Hematopoietic multipotent progenitor cell treated with erythropoietin and hydrocortisone succinate and interleukin-3 and kit ligand, for 6 days (in vitro differentiated cells): ENCODE measurements at regions not wholly inside any gene's neighbourhood (a gene's known extent, or its start where the extent isn't known, plus 50 kb on each side); places are given as distances from the start of the nearest gene placed in this dataset.
A peak's percentile ranks its signal among the peaks of the same experiment; 100 is the strongest.
"Not testable (repeated sequence)": the region's sequence is repeated elsewhere in the genome, so short reads cannot be mapped to it uniquely, and the experiment has no call there.

ENCODE experiments used
- DNase-seq: peaks from one replicate; pipeline ENCODE4 v3.0.0-alpha.2; 2015

DNA sequence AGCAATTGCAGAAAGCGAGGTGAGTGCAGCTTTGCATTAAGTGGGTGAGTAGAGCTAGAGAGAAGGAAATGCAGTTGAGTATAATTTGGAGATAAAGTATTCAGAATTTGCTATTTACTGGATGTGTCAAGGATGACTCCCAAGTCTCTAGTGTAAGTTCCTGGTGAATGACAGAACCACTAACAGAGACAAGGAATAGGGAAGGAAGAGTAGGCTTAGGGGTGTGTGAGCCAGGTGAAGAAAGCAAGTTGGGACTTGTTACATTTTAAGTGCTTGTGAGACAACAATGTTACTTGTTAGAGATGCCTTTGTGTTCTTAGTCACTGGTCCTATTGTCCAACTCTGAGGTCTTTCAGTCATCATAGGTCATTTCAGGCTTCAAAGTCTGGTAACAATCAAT, 70.8 kb downstream of the TBC1D26 start:
- DNase-seq: not testable (repeated sequence)

DNA sequence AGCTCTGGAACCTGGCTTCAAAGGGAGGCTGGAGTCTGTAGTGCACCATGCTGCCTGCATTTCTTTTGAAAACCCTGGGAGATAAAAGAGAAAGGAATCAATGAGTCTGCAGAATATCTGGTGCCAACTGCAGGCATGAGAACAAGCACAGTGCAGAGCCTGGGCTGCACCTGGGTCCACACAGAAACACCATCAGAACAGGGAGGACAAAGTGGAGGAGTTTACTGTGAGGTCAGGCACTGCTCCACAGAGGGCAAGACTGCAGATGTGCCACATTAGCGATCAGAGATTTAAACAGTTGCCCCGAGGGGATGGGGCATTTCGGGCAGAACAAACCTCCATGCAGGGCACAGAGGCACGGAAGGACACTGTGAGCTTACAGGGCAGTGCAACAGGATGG, 74.7 kb downstream of the TBC1D26 start:
- not testable (repeated sequence) for DNase-seq

DNA sequence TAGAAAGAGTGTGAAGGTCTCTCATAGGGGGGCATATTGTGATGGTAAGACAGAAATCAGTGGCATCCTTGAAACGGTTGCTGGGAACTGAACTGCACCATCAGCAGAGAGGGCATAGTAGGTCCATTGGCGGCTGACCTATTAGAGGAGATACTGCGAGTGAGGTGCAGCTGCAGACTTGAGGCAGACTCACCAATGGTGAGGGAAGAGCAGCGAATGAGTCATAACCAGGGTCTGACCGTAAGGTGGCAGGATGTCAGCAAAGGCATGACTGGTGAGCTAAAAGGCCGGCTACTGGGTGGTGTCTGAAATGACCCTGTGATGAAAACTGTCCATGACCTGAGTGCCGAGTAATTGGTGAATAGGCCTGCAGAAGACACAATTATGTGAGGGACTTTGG, 81.3 kb downstream of the TBC1D26 start:
- DNase-seq: not testable (repeated sequence)

DNA sequence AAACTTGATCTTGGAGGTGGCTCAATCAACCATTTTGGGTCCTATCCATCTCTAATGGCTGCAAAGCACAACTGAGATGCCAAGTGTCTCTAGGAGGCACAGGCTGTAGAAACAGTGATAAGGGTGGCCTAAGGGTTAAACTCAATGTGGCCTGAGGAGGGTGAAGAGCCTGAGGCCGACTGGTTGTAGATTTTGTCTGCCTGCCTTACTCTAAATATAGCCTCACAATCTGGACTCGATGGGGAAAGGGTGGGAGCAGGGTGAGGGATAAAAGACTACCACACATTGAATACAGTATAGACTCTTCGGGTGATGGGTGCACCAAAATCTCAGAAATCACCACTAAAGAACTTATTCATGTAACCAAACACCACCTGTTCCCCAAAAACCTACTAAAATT, 81.9 kb downstream of the TBC1D26 start:
- not testable (repeated sequence) for DNase-seq

DNA sequence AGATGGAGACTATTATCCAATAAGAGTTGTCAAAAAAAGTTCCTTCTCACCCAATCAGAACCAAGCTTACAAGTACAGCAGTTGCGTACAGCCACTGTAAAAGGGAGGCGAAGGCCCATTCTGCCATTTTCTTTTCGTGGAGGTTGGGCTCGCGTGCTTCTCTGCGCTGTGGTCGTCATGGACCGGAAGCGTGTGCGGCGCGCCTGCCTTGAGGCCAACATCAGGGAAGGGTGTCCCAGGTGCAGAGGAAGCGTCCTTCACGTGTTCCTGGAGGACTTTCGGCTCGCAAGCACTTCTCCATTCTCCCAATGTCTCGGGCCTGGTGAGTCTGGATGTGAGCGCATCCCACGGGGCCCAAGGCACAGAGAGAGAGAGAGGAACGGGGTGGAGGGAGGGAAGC, 85.8 kb downstream of the TBC1D26 start:
- DNase-seq: not testable (repeated sequence)

DNA sequence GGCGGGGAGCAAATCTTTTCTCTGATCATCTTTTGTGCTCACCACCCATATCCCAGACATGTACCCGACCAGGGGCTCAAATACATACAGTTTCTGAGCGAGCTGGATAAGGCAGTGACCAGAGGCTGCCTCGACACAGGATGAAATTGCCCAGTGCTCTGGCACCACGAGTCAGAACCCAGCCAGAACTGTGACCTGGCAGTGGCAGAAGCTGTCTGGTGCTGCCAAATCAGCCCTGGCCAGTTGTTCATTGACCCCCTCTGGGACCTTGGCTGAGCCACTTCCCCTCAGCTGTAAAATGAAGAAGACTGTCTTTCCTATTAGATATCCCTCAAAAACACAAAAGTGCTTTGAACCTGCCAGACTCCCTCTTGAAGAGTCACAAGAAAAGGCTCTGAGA, 90.2 kb downstream of the TBC1D26 start:
- DNase-seq: not testable (repeated sequence)

DNA sequence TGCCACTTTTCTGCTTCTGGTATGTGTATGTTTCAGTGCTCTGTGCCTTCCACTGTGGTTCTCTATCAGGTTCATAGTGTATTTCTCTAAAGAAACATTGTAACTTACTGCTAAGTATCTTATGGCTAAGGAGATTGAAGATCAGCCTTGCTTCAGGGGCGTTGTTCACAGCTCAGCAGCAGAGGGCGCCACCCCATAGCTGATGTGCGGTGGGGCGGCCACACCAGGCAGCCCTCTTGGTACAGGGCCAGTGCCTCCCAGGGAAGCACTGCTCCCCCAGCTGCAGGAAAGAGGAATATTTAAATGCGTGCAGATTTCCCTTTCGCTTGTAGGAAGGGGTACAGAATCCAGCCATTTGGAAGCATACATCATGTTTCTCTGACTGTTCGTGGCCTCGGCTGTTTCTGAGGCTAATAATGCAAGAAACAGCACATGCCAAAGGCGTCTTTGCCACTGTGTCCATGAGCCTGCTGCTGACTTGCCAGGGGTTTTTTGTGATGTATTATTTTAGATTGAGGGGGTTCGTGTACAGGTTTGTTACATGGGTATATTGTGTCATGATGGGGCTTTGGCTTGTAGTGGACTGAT, 96.7 kb downstream of the TBC1D26 start:
- DNase-seq: peak; percentile 81

DNA sequence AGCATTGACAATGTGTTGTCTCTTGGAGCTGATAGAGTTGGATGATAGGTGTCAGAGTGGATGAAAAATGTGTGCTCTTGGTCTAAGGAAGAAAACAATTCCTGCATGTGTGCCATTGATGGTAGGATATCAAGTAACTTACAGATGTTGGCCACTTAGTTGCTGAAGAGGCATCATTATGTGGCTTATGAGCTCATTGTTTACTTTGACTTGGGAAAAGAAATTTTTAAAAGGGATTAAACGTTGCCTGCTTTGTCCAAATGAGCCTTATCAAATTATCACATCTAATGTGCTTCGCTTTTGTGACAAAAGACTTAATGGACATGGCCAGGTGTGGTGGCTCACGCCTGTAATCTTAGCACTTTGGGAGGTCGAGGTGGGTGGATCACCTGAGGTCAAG, 98.1 kb downstream of the TBC1D26 start:
- DNase-seq: not testable (repeated sequence)

DNA sequence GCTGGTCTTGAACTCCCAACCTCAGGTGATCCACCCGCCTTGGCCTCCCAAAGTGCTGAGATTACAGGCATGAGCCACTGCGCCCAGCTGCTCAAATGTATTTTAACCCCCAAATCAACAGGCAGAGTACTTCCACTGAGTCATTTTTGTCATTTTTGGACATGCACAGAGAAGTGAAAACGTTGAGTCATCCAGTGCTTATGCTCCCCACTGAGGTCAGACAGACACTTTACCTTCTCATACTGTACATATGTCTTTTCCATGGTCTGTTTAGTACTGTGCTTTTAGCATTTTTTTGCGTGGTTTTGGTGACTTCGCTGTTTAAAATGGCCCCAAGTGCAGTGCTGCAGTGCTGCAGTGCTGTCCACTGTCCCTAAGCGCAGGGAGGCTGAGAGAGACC, 99.1 kb downstream of the TBC1D26 start:
- DNase-seq: peak; percentile 10

DNA sequence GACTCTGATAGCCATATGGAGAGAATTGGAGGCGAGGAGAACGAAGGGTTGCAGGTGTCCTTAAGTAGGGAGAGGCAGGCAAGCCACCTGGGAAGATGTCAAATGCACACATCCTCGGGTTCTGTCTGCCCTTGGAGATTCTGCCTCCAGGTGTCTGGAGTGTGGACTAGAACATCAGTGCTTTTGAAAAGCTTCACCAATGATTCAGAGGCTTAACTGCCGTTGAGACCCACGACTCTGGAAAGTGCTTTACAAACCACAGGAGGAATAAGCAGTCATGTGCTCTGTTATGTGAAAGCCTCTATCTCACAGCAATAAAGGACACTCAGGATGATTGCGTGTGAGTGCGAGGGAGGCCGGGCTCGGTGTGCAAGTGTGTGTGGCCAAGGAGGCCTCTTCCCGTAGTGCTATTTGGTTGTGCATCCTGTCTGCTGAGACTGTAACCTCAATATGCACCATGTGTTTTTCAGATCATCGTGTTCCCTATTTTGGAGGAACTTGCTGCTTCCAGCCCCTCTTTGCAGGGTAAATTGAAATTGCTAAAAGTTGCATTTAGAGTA, 100.9 kb downstream of the TBC1D26 start:
- DNase-seq: peak; percentile 28

DNA sequence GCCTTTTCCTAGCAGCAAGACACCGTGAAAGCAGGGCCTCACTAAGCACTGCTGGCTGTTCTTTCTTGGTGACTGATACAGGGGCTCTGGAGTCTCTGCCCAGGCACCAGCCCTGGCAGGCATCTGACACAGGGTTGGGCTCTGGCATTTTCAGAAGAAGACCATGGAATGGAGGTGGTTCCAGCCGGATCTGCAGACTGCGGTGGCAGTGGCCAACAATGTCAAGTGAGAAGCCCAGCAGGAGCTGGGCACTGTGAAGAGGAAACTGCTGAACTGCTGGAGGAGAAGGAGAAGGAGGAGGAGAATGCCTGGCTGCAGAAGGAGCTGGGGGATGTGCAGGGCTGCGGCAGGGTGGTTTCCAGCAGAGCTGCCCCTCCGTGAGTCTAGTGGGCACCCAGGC, 101.8 kb downstream of the TBC1D26 start:
- not testable (repeated sequence) for DNase-seq

DNA sequence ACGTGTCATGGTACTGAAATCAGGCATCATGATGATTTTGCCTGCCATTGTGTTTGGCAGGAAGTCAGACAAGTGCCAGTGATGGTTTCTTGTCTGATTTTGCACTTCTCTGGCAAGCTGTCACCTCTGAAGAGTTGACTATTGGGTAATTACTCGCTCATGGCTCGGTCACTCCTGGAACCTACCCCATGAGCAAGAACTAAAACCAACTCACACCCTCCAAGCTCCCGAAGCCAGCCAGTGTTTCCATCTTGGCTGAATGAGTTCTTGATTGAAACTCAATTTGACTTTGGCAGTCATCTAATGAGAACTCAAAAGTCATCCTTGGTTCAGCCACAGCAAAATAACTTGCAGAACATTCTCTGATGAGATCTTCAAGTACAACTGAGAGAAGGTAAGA, 103.4 kb downstream of the TBC1D26 start:
- not testable (repeated sequence) for DNase-seq

DNA sequence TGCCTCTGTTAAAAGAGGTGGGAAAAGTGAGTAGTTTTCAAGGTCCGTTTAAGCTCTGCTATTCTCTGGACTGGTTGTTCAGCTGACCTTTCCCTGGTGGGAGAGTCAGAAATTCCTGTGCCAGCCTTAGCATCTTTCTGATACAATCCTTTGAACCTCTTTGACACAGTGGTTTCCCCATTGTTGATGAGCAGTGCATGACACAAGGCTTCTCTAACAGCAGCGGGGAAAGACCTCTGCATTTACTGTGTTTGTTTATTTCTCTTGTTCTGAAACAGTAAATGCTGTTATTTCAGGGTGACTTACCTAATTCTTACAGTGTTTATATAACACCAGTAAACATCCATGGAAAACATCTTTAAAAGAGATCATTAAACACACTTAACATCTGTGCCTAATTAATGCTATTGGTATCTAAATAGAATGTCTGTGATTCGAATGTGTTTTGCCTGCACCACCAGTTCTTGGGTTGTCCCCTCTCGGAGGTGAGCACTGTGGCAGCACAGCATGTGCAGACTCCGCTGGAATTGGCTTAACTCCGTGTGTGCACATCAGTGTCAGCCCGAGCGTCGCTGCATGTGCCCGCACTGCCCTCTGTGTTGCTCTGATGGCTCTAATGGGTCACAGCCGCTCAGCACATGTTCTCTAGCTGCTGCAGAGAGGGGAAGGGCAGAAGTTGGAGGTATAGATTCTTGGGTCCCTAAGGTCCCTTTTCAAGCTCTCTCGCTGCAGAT, 104.3 kb downstream of the TBC1D26 start:
- not testable (repeated sequence) for DNase-seq

DNA sequence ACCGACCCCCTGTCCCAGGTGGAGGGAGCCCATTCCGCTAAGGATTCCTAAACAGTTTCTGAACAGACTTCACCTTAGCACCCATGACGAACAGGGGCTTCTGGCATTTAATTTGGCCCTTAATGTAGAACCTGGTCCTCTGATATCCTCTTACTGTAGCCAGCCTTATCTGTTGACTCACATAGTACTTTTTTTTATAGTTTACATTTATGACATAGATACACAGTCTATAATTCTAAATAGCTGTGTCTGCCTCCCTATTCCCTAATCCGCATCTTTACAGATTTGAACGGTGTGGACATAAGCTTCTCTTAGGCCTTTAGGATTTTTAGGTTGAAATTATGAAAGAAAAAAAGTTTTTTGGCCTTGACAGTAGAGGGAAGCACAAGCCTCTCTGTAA, 104.9 kb downstream of the TBC1D26 start:
- DNase-seq: not testable (repeated sequence)

DNA sequence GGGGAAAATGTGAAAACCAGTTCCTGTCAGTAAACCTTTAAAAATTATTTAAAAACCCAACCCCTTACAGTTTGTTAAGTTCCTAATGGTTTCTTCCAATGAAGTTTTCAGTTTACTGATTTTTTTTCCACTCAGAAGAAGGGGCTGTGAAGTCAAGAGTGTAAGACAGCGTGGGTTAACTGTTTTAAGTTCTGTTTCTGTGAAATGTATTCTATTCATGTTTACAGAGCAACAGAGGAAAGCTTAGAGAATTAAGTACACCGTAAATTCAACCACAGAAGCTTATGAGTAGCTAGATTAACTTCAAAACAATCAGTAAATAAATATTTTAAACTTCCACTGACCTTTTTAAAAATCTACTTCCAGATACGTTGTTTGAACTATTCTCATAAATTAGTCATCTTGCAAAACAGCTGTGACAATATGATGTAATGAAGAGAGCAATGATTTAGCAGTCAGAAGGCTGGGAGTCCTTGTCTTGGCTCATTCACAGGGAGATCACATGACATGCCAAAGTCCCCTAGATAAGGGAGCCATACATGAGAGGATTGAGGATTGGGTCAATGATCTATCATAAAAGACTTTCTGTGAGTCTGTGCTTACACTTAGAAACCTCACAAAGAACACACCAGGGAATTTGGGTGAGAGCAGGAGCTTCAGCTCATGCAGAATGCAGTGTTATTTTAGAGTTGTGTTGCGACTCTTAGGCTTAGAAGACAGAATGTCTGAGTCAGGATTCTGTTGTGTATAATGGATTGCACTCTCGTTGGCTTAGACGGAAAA, 97.3 kb upstream of the ADORA2B start:
- not testable (repeated sequence) for DNase-seq

DNA sequence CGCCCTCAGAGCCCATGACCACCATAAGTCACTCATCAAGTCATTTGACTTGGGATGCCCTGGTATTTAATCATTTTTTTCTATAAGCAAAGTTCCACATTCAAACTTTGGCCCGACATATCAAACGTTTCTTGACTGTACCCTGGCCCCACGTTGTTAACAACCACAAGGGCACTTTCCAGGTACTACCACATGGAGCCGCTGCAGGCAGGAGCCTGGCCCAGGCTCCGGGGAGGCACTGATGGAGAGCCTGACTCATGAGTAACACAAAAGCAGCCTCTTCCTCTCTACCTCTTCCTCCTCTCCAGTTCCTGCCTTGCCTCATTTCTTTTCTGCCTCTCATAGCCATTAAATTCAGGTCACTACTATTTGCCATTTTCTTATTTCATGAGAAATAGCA, 95.9 kb upstream of the ADORA2B start:
- DNase-seq: peak; percentile 79

DNA sequence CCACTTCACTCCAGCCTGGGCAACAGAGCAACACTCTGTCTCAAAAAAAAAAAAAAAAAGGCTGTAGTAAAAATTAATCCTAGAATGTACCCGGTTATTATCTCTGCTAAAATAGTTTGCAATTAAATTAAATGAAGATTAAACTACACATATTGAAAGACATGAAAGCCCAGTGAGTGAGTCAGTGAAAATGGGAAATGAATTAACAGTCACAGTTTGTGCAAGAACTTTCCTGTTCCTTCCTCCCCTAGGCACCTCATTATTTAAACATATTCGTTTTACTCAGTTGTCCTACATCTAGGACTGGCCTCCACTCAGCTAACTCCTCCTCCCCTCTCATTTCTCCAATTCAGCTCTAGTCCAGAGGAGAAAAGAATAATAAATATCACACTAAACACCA, 94.9 kb upstream of the ADORA2B start:
- not testable (repeated sequence) for DNase-seq

DNA sequence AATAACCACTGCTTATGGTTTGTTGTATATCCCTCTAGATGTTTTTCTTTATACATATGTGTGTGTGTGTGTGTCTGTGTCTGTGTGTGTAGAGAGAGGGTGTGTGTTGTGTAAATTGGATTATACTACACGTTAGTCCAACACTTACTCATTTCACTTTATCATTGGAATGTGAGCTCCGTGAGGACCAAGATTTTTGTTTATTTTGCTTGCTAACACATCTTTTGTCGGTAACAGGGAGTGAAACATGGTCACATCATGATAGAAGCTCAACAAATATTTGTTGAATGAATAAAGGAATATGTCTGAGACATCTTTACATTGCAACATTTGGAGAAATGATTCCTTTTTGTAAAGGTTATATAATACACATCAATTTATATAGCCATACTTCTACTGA, 94.2 kb upstream of the ADORA2B start:
- DNase-seq: not testable (repeated sequence)

DNA sequence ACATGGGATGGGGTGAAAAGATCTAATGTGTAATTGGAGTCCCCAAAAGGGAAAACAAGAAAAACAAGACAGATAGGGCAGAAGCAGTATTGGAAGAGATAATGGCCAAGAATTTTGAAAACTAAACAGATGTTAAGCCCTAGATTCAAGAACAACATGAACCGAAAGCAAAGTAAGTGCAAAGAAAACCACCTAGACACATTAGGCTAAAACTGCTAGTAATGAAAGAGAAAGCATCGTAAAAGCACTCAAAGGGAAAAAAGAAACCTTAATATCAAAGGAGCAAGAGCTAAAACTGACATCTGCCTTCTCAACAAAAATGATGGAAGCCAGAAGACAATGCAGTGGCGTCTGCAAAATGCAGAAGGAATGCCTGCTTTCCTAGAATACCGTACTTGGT, 92.1 kb upstream of the ADORA2B start:
- not testable (repeated sequence) for DNase-seq

DNA sequence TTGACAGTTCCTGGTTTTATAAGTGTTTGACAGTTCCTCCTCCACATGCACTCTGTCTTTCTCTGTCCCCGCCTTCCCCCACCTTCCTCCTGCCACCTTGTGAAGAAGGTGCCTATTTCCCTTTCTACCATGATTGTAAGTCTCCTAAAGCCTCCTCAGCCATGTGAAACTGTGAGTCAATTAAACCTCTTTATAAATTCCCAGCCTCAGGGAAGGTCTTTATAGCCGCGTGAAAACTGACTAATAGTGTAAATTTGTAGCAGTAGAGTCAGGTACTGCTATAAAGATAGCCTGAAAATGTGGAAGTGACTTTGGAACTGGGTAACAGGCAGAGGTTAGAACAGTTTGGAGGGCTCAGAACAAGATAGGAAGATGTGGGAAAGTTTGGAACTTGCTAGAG, 88.7 kb upstream of the ADORA2B start:
- not testable (repeated sequence) for DNase-seq

DNA sequence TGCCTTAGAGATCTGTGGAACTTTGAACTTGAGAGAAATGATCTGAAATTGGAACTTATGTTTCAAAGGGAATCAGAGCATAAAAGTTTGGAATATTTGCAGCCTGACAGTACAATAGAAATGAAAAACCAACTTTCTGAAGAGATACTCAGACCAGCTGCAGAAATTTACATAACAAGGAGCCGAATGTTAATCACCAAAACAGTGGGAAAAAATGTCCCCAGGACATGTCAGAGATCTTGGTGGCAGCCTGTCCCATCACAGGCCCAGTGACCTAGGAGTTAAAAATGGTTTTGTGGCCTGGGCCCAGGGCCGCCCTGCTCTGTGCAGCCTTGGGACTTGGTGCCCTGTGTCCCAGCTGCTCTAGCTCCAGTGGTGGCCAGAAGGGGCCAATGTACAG, 88.2 kb upstream of the ADORA2B start:
- not testable (repeated sequence) for DNase-seq

DNA sequence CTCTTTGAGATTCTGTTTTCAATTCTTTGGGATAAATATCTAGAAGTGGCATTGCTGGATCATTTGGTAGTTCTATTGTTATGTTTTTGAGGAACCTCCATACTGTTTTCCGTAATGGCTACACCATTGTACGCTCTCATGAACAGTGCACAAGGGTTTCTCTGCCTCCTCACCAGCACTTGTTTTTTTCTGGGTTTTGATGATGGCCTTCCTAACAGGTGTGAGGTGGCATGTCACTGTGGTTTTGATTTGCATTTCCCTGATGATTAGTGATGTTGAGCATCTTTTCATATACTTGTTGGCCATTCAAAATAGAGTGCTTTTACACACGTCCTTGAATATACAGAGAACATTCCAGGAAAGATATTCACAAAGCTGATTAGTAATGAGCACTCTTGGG, 86.8 kb upstream of the ADORA2B start:
- DNase-seq: not testable (repeated sequence)

DNA sequence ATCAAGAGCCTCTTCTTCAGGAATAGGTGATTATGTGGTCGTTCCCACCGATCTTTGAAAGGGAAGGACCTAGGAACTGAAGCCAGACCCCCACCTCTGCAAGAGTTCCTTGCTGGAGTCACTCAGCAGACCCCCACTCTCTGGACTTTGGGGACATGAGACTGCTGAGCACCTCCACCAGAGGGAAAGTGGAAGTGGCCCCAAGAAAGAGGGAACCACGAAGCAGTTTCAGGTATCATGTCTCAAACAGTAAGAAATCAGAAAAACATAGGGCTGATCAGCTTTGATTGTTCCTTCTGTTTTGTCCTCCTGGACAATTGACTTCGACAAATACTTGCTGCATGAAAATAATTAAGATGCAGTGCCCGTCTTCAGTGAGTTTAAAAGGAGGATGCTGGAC, 84.2 kb upstream of the ADORA2B start:
- DNase-seq: not testable (repeated sequence)

DNA sequence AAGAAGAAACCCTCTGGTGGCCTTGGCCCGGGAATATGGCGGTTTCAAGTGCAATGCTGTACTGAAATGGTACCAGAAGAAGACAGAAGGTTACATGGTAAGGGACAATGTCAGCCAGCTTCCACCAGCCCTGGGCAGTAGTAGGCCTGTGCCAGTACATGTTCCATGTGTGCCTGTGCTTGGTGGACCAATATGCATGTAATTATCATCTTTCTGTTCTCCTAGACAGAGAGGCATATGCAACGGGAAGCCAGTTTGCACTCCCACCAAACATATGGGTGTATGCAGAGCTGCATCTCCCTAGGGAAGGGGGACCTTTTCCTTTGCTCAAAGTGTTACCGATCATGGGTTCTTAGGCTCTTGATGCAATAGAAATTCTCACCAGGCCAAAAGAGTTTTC, 80.9 kb upstream of the ADORA2B start:
- not testable (repeated sequence) for DNase-seq
